ENCODE measurements at regions not wholly inside any gene's neighbourhood (a gene's known extent, or its start where the extent isn't known, plus 50 kb on each side); places are given as distances from the start of the nearest gene placed in this dataset.

DNA sequence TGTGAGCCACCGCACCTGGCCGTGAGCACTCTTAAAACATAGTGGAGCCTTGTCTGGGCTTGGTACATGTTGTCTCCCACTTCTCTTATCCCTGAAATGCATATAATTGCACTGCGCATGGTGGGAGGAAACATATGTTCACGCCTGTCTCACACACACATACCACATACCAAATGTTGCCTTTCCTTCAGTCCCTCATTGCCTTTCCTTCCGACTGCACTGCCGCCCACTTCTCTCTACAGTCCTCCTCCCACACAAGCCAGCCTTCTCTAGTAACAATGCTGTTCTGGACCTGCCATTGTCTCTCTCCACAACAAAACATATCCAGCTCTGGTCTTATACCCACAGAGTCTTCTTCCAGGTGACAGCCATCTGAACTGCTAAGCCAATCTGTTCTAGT lies 88.3 kb upstream of the PTHLH start:
- no peak for TF ChIP-seq POLR2A (IDR thresholded peaks at IDR 0.05)
- TF ChIP-seq, protein P1, sequence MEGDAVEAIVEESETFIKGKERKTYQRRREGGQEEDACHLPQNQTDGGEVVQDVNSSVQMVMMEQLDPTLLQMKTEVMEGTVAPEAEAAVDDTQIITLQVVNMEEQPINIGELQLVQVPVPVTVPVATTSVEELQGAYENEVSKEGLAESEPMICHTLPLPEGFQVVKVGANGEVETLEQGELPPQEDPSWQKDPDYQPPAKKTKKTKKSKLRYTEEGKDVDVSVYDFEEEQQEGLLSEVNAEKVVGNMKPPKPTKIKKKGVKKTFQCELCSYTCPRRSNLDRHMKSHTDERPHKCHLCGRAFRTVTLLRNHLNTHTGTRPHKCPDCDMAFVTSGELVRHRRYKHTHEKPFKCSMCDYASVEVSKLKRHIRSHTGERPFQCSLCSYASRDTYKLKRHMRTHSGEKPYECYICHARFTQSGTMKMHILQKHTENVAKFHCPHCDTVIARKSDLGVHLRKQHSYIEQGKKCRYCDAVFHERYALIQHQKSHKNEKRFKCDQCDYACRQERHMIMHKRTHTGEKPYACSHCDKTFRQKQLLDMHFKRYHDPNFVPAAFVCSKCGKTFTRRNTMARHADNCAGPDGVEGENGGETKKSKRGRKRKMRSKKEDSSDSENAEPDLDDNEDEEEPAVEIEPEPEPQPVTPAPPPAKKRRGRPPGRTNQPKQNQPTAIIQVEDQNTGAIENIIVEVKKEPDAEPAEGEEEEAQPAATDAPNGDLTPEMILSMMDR (IDR thresholded peaks at IDR 0.05), result no peak
